HG02798 (cell line): ENCODE measurements at regions not wholly inside any gene's neighbourhood (a gene's known extent, or its start where the extent isn't known, plus 50 kb on each side); places are given as distances from the start of the nearest gene placed in this dataset.

Source experiments
- ATAC-seq: cut with Tn5 transposase; IDR thresholded peaks from one replicate; pipeline ENCODE4 v1.9.1; 2021; ENCODE audit warnings: mild to moderate bottlenecking; ENCODE audit not compliant: unreplicated experiment, poor library complexity

DNA sequence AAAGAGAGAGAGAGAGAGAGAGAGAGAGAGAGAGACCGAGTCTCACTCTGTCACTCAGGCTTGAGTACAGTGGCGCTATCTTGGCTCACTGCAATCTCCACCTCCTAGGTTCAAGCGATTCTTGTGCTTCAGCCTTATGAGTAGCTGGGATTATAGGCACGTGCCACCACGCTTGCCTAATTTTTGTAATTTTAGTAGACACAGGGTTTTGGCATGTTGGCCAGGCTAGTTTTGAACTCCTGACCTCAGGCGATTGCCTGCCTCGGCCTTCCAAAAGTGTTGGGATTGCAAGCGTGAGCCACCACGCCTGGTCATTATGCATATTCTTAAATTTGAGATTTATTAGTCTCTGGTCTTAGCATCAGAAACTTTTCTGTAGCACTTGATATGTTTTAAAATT, 317.9 kb upstream of the ATP2B1 start:
- ATAC-seq, result no peak

DNA sequence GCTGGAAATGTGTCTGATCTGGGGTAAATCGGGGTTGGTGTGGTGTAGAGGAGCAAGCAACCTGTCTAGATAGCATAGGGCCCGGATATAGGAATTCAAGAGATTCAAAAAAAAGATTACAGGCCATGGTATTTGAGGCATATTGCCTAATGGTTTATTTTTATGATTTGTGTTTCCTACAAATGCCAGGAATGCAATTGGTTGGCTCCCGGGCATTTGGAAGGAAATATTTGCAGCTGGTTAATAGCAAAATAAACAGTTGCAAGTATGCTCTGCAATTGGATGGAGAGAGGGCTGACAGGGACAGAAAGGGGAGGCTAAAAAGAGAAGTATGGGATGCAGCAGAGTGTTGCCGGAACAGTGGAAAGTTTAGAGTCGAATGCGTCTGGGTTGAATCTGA, 315.6 kb upstream of the ATP2B1 start:
- no peak for ATAC-seq

- no peak for ATAC-seq
Observed at GRCh38 chr12:90023207-90023900, 314.7 kb upstream of the ATP2B1 start.

GRCh38 chr12:90021795-90022440, 313.3 kb upstream of the ATP2B1 start:
- ATAC-seq, result no peak

GRCh38 chr12:90020881-90021280, 312.2 kb upstream of the ATP2B1 start:
- no peak for ATAC-seq

DNA sequence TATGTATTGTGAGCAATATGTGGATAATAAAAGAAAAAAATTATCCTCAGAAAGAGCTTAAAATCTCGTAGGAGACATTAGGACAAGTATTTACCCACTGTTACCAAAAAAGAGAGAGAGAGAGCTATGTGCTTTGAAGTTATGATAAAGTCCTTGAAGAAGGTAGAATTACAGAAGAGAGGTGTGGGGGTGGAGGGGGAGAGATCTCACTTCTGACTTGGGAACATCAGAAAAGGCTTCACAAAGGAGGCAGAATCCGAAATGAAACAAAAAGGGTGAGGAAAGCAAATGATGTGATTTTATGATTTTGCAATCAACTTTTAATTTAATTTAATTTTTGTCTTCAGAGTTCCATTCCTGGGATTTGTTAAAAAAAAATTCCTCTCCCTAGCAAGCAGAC, 311.8 kb upstream of the ATP2B1 start:
- no peak for ATAC-seq

GRCh38 chr12:90020014-90020413, 311.4 kb upstream of the ATP2B1 start:
- no peak for ATAC-seq

DNA sequence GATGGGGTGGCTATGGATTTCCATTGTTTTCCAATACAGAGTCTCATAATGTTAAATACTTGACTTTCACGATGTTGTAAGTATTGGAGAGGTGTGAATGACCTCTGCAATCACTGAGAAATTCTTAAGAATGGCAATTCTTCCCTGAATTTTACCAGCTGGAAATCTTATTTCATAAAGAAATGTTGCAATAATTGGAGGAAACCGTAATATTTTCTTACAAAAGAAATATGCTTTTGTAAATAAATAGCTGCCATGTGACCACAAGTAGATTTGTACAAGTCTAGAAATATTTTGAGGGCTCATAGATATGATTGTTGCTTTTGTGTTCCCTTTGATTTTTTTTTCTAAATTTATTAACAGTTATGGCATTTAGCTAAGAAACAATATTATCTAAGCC, 308.7 kb upstream of the ATP2B1 start:
- ATAC-seq, result no peak

GRCh38 chr12:90015228-90015627, 306.6 kb upstream of the ATP2B1 start:
- no peak for ATAC-seq

- peak; percentile 74 for ATAC-seq
Observed at GRCh38 chr12:90013409-90013808, 304.8 kb upstream of the ATP2B1 start.

- ATAC-seq, result no peak
Observed at GRCh38 chr12:90010089-90010488, 301.5 kb upstream of the ATP2B1 start.

- ATAC-seq, result no peak
Observed at GRCh38 chr12:90008277-90008676, 299.6 kb upstream of the ATP2B1 start.

- peak; percentile 54 for ATAC-seq
Observed at GRCh38 chr12:90004319-90005074, 295.9 kb upstream of the ATP2B1 start.

- no peak for ATAC-seq
Observed at GRCh38 chr12:90003688-90004087, 295.1 kb upstream of the ATP2B1 start.

GRCh38 chr12:90000721-90001120, 292.1 kb upstream of the ATP2B1 start:
- ATAC-seq, result no peak

GRCh38 chr12:89999699-90000505, 291.3 kb upstream of the ATP2B1 start:
- ATAC-seq, result peak; percentile 68

DNA sequence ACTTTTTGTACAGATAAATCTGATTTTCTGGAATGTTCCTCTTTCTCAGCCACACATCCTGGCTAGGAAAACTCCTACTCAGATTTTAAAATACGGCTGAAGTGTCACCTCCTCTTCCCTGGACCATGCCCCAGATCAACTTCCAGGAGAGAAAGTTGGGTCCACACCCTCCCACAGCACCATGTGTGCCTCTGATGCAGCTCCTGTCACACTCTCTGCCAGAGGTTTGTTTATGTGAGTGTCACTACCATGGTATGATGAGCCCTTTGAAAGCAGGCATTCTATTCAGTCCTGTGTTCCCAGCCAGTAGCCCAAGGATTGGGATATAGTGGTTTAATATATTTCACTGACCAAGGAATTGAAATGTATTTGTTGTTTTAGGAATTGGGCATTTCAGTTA, 287.2 kb upstream of the ATP2B1 start:
- ATAC-seq, result no peak

DNA sequence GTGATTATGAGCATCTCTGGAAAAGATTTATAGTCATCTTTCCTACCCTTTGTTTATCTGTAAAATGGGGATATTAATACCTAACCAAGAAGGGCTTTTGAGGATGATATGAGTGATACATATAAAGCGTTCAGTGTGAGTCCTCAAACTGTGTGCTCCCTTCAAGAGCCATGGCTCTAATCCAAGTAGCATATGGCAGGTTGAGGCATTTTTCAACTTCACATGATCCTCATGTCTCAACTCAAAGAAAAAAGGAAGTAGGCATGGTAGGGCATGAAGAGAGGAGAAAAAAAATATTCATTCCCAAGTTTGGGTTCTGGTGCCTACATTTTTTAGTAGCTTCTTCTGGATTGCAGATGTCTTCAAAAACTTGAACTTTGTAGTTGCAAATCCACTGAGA, 286.3 kb upstream of the ATP2B1 start:
- no peak for ATAC-seq

DNA sequence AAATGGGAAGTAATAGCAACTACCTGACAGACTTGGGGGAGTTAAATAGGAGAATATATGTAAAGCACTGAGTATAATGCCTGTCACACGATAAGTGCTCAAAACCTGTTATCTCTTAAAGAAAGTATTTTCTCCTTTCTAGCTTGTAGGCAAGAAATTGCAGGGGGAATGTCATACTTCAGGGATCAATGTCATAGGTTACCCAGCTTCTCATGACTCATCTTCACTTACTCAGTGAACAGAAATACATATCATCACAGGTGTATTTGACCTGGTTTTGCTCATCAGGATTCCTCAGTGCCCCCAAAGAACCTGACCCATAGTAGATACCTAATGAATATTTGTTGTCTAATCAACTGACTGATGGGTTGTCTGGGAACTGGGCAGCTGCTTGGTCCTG, 285.0 kb upstream of the ATP2B1 start:
- ATAC-seq, result no peak

DNA sequence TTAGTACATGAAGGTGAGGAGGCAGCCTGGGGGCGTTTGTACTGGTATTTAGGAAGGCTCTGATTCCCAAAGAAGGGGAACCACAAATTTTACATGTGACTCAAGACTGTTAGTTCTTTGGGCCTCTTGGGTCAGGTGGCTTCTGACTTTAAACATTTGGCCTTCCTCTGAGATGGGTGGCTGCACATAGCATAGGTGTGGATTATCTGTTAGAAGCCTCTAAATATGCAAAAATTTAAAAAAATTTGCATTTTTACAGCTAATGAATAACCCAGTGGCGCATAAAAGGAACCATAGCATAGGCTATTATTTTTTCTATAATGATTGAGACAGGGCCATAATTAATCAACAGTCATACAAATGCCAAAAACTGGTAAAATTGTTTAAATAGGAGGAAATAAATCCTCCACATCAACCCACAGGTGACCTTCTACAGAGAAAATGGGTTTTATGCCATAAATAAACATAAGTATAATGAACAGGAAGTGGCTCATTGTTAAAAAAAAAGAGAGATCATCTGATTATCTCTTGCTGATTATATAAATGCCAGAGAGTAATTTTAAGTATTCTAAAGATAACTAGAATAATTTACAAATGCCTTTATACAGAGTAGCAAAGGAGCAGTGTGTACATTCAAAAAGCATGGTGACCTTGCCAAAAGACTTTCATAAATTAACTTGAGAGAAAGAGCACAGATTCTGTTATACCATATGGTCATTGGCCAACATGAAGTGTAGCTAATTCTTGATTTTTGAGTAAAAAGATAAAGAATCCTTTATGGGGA, 284.2 kb upstream of the ATP2B1 start:
- no peak for ATAC-seq
